NB4 (cell line): ENCODE measurements at regions not wholly inside any gene's neighbourhood (a gene's known extent, or its start where the extent isn't known, plus 50 kb on each side); places are given as distances from the start of the nearest gene placed in this dataset.

Experiments used
- CTCF ChIP-seq: IDR thresholded peaks from one replicate; pipeline ENCODE4 v1.5.1; 2012; ENCODE audit warnings: low read depth, low read length
- MAX ChIP-seq: IDR thresholded peaks from 2 replicates; pipeline ENCODE4 v1.6.1; 2011; ENCODE audit warnings: low read depth, low read length
- MYC ChIP-seq: IDR thresholded peaks from 2 replicates; pipeline ENCODE4 v1.6.1; 2011; ENCODE audit warnings: low read depth, low read length
- POLR2A ChIP-seq: IDR thresholded peaks from 2 replicates; pipeline ENCODE4 v1.6.1; 2011; ENCODE audit warnings: mild to moderate bottlenecking; ENCODE audit not compliant: insufficient read length; ENCODE audit errors: extremely low read depth

GRCh38 chr2:2706306-2706705, 375.2 kb upstream of the MYT1L start:
- TF ChIP-seq CTCF: no peak
- no peak for TF ChIP-seq POLR2A
- no peak for TF ChIP-seq MAX
- TF ChIP-seq MYC: no peak
